Esophagus muscularis mucosa (tissue), 4 donors: ENCODE measurements at regions not wholly inside any gene's neighbourhood (a gene's known extent, or its start where the extent isn't known, plus 50 kb on each side); places are given as distances from the start of the nearest gene placed in this dataset.

ENCODE experiments used
- CTCF ChIP-seq, 3 experiments: fragments of 200-600 bp in 2 of 3; fragments of 450-650 bp in 1 of 3; sonication (generic) in 2 of 3; IDR thresholded peaks; one replicate each; pipeline ENCODE4 v1.5.1; 2017 to 2019; ENCODE audit warnings: antibody characterized with exemption in 3 of 3, mild to moderate bottlenecking in 2 of 3, moderate library complexity in 1 of 3
- EP300 ChIP-seq: sonication (generic); formaldehyde crosslinking; IDR thresholded peaks from one replicate; pipeline ENCODE4 v1.6.1; 2017; ENCODE audit warnings: antibody characterized with exemption
- POLR2A ChIP-seq: fragments of 450-650 bp; IDR thresholded peaks from one replicate; pipeline ENCODE4 v1.6.1; 2017; ENCODE audit warnings: antibody characterized with exemption, moderate library complexity, mild to moderate bottlenecking, low read depth
- POLR2AphosphoS5 ChIP-seq, 2 donors: sonication (generic); formaldehyde crosslinking; IDR thresholded peaks; one replicate each; pipeline ENCODE4 v1.6.1; 2017; ENCODE audit warnings: antibody characterized with exemption in 2 of 2

DNA sequence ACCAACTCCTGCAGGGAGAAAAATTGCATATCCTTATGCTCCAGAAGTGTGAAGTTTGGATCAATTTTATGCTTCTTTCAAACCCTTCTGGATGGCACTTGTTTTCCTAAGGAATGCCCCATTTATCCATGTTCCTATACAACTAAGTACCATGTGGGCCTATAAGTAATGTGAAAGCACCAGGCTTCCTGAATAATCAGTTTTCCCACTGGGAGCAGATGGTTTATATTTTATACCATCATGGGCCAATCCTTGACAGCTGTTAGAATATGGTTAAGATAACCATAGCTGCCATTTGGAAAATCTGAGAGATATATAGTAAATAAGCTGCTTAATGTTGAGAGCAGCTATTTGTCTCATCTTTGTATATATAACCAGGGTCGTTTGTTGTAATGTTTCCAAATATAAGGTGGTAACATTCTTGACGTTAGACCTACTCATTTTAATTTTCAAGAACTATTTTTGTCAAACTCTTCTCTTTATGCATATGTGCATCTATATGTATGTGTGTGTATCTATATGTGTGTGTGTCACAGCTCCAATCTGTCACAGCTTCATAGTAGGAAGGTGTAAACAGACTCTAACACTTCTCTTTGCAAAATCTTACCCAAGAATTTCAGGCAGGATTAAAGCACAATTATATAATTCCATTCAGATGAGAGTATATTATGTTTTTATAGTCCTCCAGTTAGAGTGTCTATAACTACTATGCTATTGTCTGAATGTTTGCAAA lies 458.7 kb upstream of the GCFC2 start:
- TF ChIP-seq CTCF (IDR thresholded peaks at IDR 0.05) (no peak), POLR2AphosphoS5 (IDR thresholded peaks at IDR 0.05) (no peak), EP300 (no peak), POLR2A (no peak)
